ENCODE measurements at regions not wholly inside any gene's neighbourhood (a gene's known extent, or its start where the extent isn't known, plus 50 kb on each side); places are given as distances from the start of the nearest gene placed in this dataset.

GRCh38 chr7:79692015-79692414 is 238.5 kb upstream of the MAGI2 start:
- H3K4me3 ChIP-seq (ENCODE audit: low read length) = no peak overlapping the region
- H3K27me3 ChIP-seq (ENCODE audit: control insufficient read depth, insufficient read depth, low read length) = no peaks in the 10 kb centered on the region
- no peak overlapping the region for H3K27ac ChIP-seq (ENCODE audit: low read length)
- H3K9me3 ChIP-seq (ENCODE audit: control insufficient read depth, insufficient read depth, low read length) = no peaks in the 10 kb centered on the region
- DNase-seq (ENCODE audit: low read depth, low spot score) = no peak
- H3K4me1 ChIP-seq (ENCODE audit: control insufficient read depth, insufficient read depth, low read length) = no peaks in the 10 kb centered on the region
- no CpG with 5 or more reads among the region's 3 CpGs for WGBS (ENCODE audit: insufficient coverage, insufficient read length)
- H3K36me3 ChIP-seq (ENCODE audit: control insufficient read depth, insufficient read depth, low read length) = no peaks in the 10 kb centered on the region

GRCh38 chr7:79691074-79691473 is 237.6 kb upstream of the MAGI2 start:
- no peak for DNase-seq (ENCODE audit: low read depth, low spot score)
- Histone ChIP-seq H3K4me1 (ENCODE audit: control insufficient read depth, insufficient read depth, low read length) (no peaks in the 10 kb centered on the region), H3K36me3 (ENCODE audit: control insufficient read depth, insufficient read depth, low read length) (no peaks in the 10 kb centered on the region), H3K27ac (ENCODE audit: low read length) (no peak overlapping the region), H3K27me3 (ENCODE audit: control insufficient read depth, insufficient read depth, low read length) (no peaks in the 10 kb centered on the region), H3K4me3 (ENCODE audit: low read length) (no peak overlapping the region), H3K9me3 (ENCODE audit: control insufficient read depth, insufficient read depth, low read length) (no peaks in the 10 kb centered on the region)
- WGBS (ENCODE audit: insufficient coverage, insufficient read length) = no CpG with 5 or more reads among the region's 2 CpGs

GRCh38 chr7:79684384-79684783 is 230.9 kb upstream of the MAGI2 start:
- H3K27me3 ChIP-seq (ENCODE audit: control insufficient read depth, insufficient read depth, low read length) = no peaks in the 10 kb centered on the region
- no peak for DNase-seq (ENCODE audit: low read depth, low spot score)
- WGBS (ENCODE audit: insufficient coverage, insufficient read length) = no CpG with 5 or more reads among the region's 2 CpGs
- no peaks in the 10 kb centered on the region for H3K9me3 ChIP-seq (ENCODE audit: control insufficient read depth, insufficient read depth, low read length)
- H3K4me3 ChIP-seq (ENCODE audit: low read length) = no peak overlapping the region
- no peaks in the 10 kb centered on the region for H3K4me1 ChIP-seq (ENCODE audit: control insufficient read depth, insufficient read depth, low read length)
- H3K36me3 ChIP-seq (ENCODE audit: control insufficient read depth, insufficient read depth, low read length) = no peaks in the 10 kb centered on the region
- no peak overlapping the region for H3K27ac ChIP-seq (ENCODE audit: low read length)

- H3K4me1 ChIP-seq (ENCODE audit: control insufficient read depth, insufficient read depth, low read length) = no peaks in the 10 kb centered on the region
- no peak for DNase-seq (ENCODE audit: low read depth, low spot score)
- no peak overlapping the region for H3K27ac ChIP-seq (ENCODE audit: low read length)
- H3K27me3 ChIP-seq (ENCODE audit: control insufficient read depth, insufficient read depth, low read length) = no peaks in the 10 kb centered on the region
- no peaks in the 10 kb centered on the region for H3K9me3 ChIP-seq (ENCODE audit: control insufficient read depth, insufficient read depth, low read length)
- H3K36me3 ChIP-seq (ENCODE audit: control insufficient read depth, insufficient read depth, low read length) = no peaks in the 10 kb centered on the region
- no CpG with 5 or more reads among the region's 1 CpG for WGBS (ENCODE audit: insufficient coverage, insufficient read length)
- no peak overlapping the region for H3K4me3 ChIP-seq (ENCODE audit: low read length)
Observed at GRCh38 chr7:79683916-79684315, 230.4 kb upstream of the MAGI2 start.

- WGBS (ENCODE audit: insufficient coverage, insufficient read length) = 100% methylated on average over 2 of the region's 3 CpGs
- no peaks in the 10 kb centered on the region for H3K9me3 ChIP-seq (ENCODE audit: control insufficient read depth, insufficient read depth, low read length)
- H3K27me3 ChIP-seq (ENCODE audit: control insufficient read depth, insufficient read depth, low read length) = no peaks in the 10 kb centered on the region
- H3K27ac ChIP-seq (ENCODE audit: low read length) = no peak overlapping the region
- no peak for DNase-seq (ENCODE audit: low read depth, low spot score)
- no peaks in the 10 kb centered on the region for H3K4me1 ChIP-seq (ENCODE audit: control insufficient read depth, insufficient read depth, low read length)
- H3K36me3 ChIP-seq (ENCODE audit: control insufficient read depth, insufficient read depth, low read length) = no peaks in the 10 kb centered on the region
- no peak overlapping the region for H3K4me3 ChIP-seq (ENCODE audit: low read length)
Observed at GRCh38 chr7:79683185-79683890, 229.9 kb upstream of the MAGI2 start.

GRCh38 chr7:79681454-79681853 is 228.0 kb upstream of the MAGI2 start:
- DNase-seq (ENCODE audit: low read depth, low spot score) = no peak
- no peaks in the 10 kb centered on the region for H3K4me1 ChIP-seq (ENCODE audit: control insufficient read depth, insufficient read depth, low read length)
- H3K36me3 ChIP-seq (ENCODE audit: control insufficient read depth, insufficient read depth, low read length) = no peaks in the 10 kb centered on the region
- no peak overlapping the region for H3K4me3 ChIP-seq (ENCODE audit: low read length)
- no CpG with 5 or more reads among the region's 8 CpGs for WGBS (ENCODE audit: insufficient coverage, insufficient read length)
- H3K9me3 ChIP-seq (ENCODE audit: control insufficient read depth, insufficient read depth, low read length) = no peaks in the 10 kb centered on the region
- H3K27me3 ChIP-seq (ENCODE audit: control insufficient read depth, insufficient read depth, low read length) = no peaks in the 10 kb centered on the region
- no peak overlapping the region for H3K27ac ChIP-seq (ENCODE audit: low read length)

- H3K4me1 ChIP-seq (ENCODE audit: control insufficient read depth, insufficient read depth, low read length) = no peaks in the 10 kb centered on the region
- H3K4me3 ChIP-seq (ENCODE audit: low read length) = no peak overlapping the region
- no peak overlapping the region for H3K27ac ChIP-seq (ENCODE audit: low read length)
- H3K27me3 ChIP-seq (ENCODE audit: control insufficient read depth, insufficient read depth, low read length) = no peaks in the 10 kb centered on the region
- no CpG with 5 or more reads among the region's 3 CpGs for WGBS (ENCODE audit: insufficient coverage, insufficient read length)
- no peaks in the 10 kb centered on the region for H3K9me3 ChIP-seq (ENCODE audit: control insufficient read depth, insufficient read depth, low read length)
- no peak for DNase-seq (ENCODE audit: low read depth, low spot score)
- H3K36me3 ChIP-seq (ENCODE audit: control insufficient read depth, insufficient read depth, low read length) = no peaks in the 10 kb centered on the region
Observed at GRCh38 chr7:79673969-79674368, 220.5 kb upstream of the MAGI2 start.

- Histone ChIP-seq H3K27me3 (ENCODE audit: control insufficient read depth, insufficient read depth, low read length) (no peaks in the 10 kb centered on the region), H3K9me3 (ENCODE audit: control insufficient read depth, insufficient read depth, low read length) (no peaks in the 10 kb centered on the region), H3K4me3 (ENCODE audit: low read length) (no peak overlapping the region), H3K36me3 (ENCODE audit: control insufficient read depth, insufficient read depth, low read length) (no peaks in the 10 kb centered on the region), H3K4me1 (ENCODE audit: control insufficient read depth, insufficient read depth, low read length) (no peaks in the 10 kb centered on the region), H3K27ac (ENCODE audit: low read length) (no peak overlapping the region)
- no CpG with 5 or more reads among the region's 1 CpG for WGBS (ENCODE audit: insufficient coverage, insufficient read length)
- DNase-seq (ENCODE audit: low read depth, low spot score) = no peak
Observed at GRCh38 chr7:79673421-79673820, 220.0 kb upstream of the MAGI2 start.

- H3K27ac ChIP-seq (ENCODE audit: low read length) = no peak overlapping the region
- no peaks in the 10 kb centered on the region for H3K4me1 ChIP-seq (ENCODE audit: control insufficient read depth, insufficient read depth, low read length)
- H3K27me3 ChIP-seq (ENCODE audit: control insufficient read depth, insufficient read depth, low read length) = peaks cover 2% of the 10 kb centered on the region; the same call in 1 of the 2 replicates
- H3K9me3 ChIP-seq (ENCODE audit: control insufficient read depth, insufficient read depth, low read length) = no peaks in the 10 kb centered on the region
- no peak overlapping the region for H3K4me3 ChIP-seq (ENCODE audit: low read length)
- DNase-seq (ENCODE audit: low read depth, low spot score) = no peak
- no peaks in the 10 kb centered on the region for H3K36me3 ChIP-seq (ENCODE audit: control insufficient read depth, insufficient read depth, low read length)
- no CpG with 5 or more reads among the region's 3 CpGs for WGBS (ENCODE audit: insufficient coverage, insufficient read length)
Observed at GRCh38 chr7:79668292-79668691, 214.8 kb upstream of the MAGI2 start.

GRCh38 chr7:79666472-79666871 is 213.0 kb upstream of the MAGI2 start:
- DNase-seq (ENCODE audit: low read depth, low spot score) = no peak
- no peaks in the 10 kb centered on the region for H3K9me3 ChIP-seq (ENCODE audit: control insufficient read depth, insufficient read depth, low read length)
- H3K36me3 ChIP-seq (ENCODE audit: control insufficient read depth, insufficient read depth, low read length) = no peaks in the 10 kb centered on the region
- no peaks in the 10 kb centered on the region for H3K4me1 ChIP-seq (ENCODE audit: control insufficient read depth, insufficient read depth, low read length)
- peaks cover 2% of the 10 kb centered on the region; the same call in 1 of the 2 replicates for H3K27me3 ChIP-seq (ENCODE audit: control insufficient read depth, insufficient read depth, low read length)
- H3K27ac ChIP-seq (ENCODE audit: low read length) = no peak overlapping the region
- H3K4me3 ChIP-seq (ENCODE audit: low read length) = no peak overlapping the region
- WGBS (ENCODE audit: insufficient coverage, insufficient read length) = no CpG with 5 or more reads among the region's 3 CpGs

Measured in iPS DF 6.9 (cell line).